ENCODE measurements at regions not wholly inside any gene's neighbourhood (a gene's known extent, or its start where the extent isn't known, plus 50 kb on each side); places are given as distances from the start of the nearest gene placed in this dataset.

DNA sequence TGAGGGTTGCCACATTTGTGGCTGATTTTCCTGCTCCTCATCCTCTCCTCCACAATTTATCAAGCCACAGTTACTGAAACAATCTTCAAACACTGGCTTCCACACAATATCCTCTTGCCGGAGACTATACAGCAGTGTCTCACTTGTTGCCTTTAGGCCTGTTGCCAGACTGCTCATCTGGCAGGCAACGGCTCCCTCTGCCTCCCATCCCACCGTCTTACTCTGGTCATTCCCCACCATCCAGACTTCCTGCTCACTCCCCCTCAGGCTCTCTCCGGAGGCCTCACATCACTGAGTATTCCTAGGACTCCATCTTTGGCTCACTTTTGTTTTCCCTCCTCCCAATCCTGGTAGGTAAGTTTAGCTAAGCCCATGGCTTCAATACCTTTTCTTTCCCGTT is 301.9 kb downstream of the IL20RB start:
- H4K20me1 ChIP-seq (ENCODE audit: insufficient read depth, low read length): no peaks in the 10 kb centered on the region
- no peak overlapping the region for H2AFZ ChIP-seq (ENCODE audit: low read length)
- no peak overlapping the region for H3K9ac ChIP-seq (ENCODE audit: insufficient read depth, low read depth, low read length)
- ChIA-PET POLR2A (no interaction called here), CTCF (ENCODE audit: low intra/inter-chr PET ratio, low total read pairs) (no interaction called here)
- no peaks in the 10 kb centered on the region for H3K4me1 ChIP-seq (ENCODE audit: insufficient read depth, low read length)
- FAIRE-seq: no peak
- H3K27ac ChIP-seq (ENCODE audit: extremely low read length, insufficient read depth, low read length): no peak overlapping the region
- no TSS peak for BruUV-seq (replicated peaks)
- no peak for DNase-seq (ENCODE audit: low spot score)
- in situ Hi-C loops (cut with HindIII; ENCODE audit: extremely low pct_ligation_motif_present, low pct_unique_long_range_greater_than_20kb) (no loop called here), intact Hi-C loops (cut with micrococcal nuclease; ENCODE audit: unreplicated experiment) (no loop called here)
- ATAC-seq: no peak
- peaks cover 0 to 5% of the 10 kb centered on the region in 2 experiments; a peak in 2 of 5 replicates for H3K27me3 ChIP-seq (ENCODE audit: control insufficient read depth in 1 of 2, insufficient read depth in 2 of 2, low read length in 2 of 2)
- WGBS (ENCODE audit: low lambda C conversion rate): 3% methylated on average over 5 of the region's 5 CpGs
- H3K4me3 ChIP-seq (replicated peaks in 1 of 3; ENCODE audit: insufficient read depth in 1 of 3, low read depth in 2 of 3, low read length in 3 of 3): no peak overlapping the region
- H3K4me2 ChIP-seq (ENCODE audit: low read depth, low read length): no peak overlapping the region
- H3K79me2 ChIP-seq (ENCODE audit: insufficient read depth, low read length): no peaks in the 10 kb centered on the region
- H3K36me3 ChIP-seq (replicated peaks in 1 of 2; ENCODE audit: control insufficient read depth in 1 of 2, insufficient read depth in 2 of 2, low read length in 2 of 2): no peaks in the 10 kb centered on the region
- TF ChIP-seq TARDBP (CRISPR knock-in tag; IDR thresholded peaks at IDR 0.05) (no peak), ZNF678 (CRISPR knock-in tag; IDR thresholded peaks at IDR 0.05) (no peak), RFXANK (CRISPR knock-in tag; IDR thresholded peaks at IDR 0.05) (no peak), ASH2L (IDR thresholded peaks at IDR 0.05; ENCODE audit: insufficient read length, low read depth, low read length) (no peak), MYNN (CRISPR knock-in tag; IDR thresholded peaks at IDR 0.05; ENCODE audit: low read depth) (no peak)
- TF ChIP-seq, protein P1, sequence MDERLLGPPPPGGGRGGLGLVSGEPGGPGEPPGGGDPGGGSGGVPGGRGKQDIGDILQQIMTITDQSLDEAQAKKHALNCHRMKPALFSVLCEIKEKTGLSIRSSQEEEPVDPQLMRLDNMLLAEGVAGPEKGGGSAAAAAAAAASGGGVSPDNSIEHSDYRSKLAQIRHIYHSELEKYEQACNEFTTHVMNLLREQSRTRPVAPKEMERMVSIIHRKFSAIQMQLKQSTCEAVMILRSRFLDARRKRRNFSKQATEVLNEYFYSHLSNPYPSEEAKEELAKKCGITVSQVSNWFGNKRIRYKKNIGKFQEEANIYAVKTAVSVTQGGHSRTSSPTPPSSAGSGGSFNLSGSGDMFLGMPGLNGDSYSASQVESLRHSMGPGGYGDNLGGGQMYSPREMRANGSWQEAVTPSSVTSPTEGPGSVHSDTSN (CRISPR knock-in tag; IDR thresholded peaks at IDR 0.05): no peak
- TF ChIP-seq, protein P2, sequence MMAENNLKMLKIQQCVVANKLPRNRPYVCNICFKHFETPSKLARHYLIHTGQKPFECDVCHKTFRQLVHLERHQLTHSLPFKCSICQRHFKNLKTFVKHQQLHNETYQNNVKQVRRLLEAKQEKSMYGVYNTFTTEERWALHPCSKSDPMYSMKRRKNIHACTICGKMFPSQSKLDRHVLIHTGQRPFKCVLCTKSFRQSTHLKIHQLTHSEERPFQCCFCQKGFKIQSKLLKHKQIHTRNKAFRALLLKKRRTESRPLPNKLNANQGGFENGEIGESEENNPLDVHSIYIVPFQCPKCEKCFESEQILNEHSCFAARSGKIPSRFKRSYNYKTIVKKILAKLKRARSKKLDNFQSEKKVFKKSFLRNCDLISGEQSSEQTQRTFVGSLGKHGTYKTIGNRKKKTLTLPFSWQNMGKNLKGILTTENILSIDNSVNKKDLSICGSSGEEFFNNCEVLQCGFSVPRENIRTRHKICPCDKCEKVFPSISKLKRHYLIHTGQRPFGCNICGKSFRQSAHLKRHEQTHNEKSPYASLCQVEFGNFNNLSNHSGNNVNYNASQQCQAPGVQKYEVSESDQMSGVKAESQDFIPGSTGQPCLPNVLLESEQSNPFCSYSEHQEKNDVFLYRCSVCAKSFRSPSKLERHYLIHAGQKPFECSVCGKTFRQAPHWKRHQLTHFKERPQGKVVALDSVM (CRISPR knock-in tag; IDR thresholded peaks at IDR 0.05): no peak
- TF ChIP-seq, protein P3, sequence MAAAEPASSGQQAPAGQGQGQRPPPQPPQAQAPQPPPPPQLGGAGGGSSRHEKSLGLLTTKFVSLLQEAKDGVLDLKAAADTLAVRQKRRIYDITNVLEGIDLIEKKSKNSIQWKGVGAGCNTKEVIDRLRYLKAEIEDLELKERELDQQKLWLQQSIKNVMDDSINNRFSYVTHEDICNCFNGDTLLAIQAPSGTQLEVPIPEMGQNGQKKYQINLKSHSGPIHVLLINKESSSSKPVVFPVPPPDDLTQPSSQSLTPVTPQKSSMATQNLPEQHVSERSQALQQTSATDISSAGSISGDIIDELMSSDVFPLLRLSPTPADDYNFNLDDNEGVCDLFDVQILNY (CRISPR knock-in tag; conservative IDR thresholded peaks at IDR 0.05): no peak
- H3K9me3 ChIP-seq (ENCODE audit: low read length): no peaks in the 10 kb centered on the region

Measured in HepG2 (cell line).